ENCODE measurements at regions not wholly inside any gene's neighbourhood (a gene's known extent, or its start where the extent isn't known, plus 50 kb on each side); places are given as distances from the start of the nearest gene placed in this dataset.

GRCh38 chr10:33478675-33479125 lies 144.2 kb upstream of the NRP1 start:
- POLR2A ChIA-PET, result no interaction called here

GRCh38 chr10:33478089-33478674 lies 143.7 kb upstream of the NRP1 start:
- H3K36me3 ChIP-seq (replicated peaks in 1 of 2; ENCODE audit: control extremely low read depth in 1 of 2, control insufficient read depth in 1 of 2, extremely low read depth in 1 of 2, insufficient read depth in 2 of 2, low read length in 1 of 2), result no peaks in the 10 kb centered on the region
- H3K4me1 ChIP-seq (ENCODE audit: control insufficient read depth in 2 of 2, insufficient read depth in 2 of 2, low read length in 2 of 2), result no peaks in the 10 kb centered on the region
- peaks cover 0 to 7% (median 0%) of the 10 kb centered on the region in 3 donors for H3K9me3 ChIP-seq (ENCODE audit: control extremely low read depth in 1 of 3, control insufficient read depth in 2 of 3, insufficient read depth in 1 of 3, low read length in 2 of 3)
- H4K20me1 ChIP-seq (ENCODE audit: control insufficient read depth, insufficient read depth, low read length, poor library complexity, severe bottlenecking), result no peaks in the 10 kb centered on the region
- Mint-ChIP-seq H3K4me1 (no peaks in the 10 kb centered on the region), H3K4me3 (no peak overlapping the region), H3K9me3 (ENCODE audit: insufficient read depth) (no peaks in the 10 kb centered on the region), H3K27me3 (no peaks in the 10 kb centered on the region), H3K27ac (no peak overlapping the region)
- H3K27me3 ChIP-seq (replicated peaks in 1 of 4; ENCODE audit: control extremely low read depth in 1 of 4, control insufficient read depth in 3 of 4, insufficient read depth in 4 of 4, low read length in 3 of 4), result no peaks in the 10 kb centered on the region
- no peak overlapping the region for H3K4me3 ChIP-seq (ENCODE audit: control extremely low read depth in 1 of 5, extremely low read depth in 1 of 5, insufficient read depth in 1 of 5, low read depth in 2 of 5, low read length in 4 of 5)
- WGBS (ENCODE audit: insufficient coverage), result no CpG with 5 or more reads among the region's 5 CpGs
- TF ChIP-seq CTCF (IDR thresholded peaks at IDR 0.05) (no peak), EZH2 (IDR thresholded peaks at IDR 0.05; ENCODE audit: borderline replicate concordance, insufficient read depth, low read depth, low read length, poor library complexity, severe bottlenecking) (no peak)
- intact Hi-C loops (cut with micrococcal nuclease), result no loop called here
- ATAC-seq (ENCODE audit: low read depth) (no peak), DNase-seq (no peak)
- H3K27ac ChIP-seq (ENCODE audit: low read length in 2 of 2), result no peak overlapping the region
- H2AFZ ChIP-seq (ENCODE audit: insufficient read depth, low read depth, low read length, poor library complexity, severe bottlenecking), result no peak overlapping the region
- no peak overlapping the region for H3K9ac ChIP-seq (ENCODE audit: low read length)
- H3K79me2 ChIP-seq (ENCODE audit: control insufficient read depth, insufficient read depth, low read length), result no peaks in the 10 kb centered on the region
- POLR2A ChIA-PET, result no interaction called here
- CTCF ChIA-PET, result no interaction called here
- no peak overlapping the region for H3K4me2 ChIP-seq (replicated peaks; ENCODE audit: low read depth, low read length, poor library complexity, severe bottlenecking)

More at GRCh38 chr10:33478675-33479125, 144.2 kb upstream of the NRP1 start:
- Histone ChIP-seq H3K4me1 (ENCODE audit: control insufficient read depth in 2 of 2, insufficient read depth in 2 of 2, low read length in 2 of 2) (no peaks in the 10 kb centered on the region), H3K36me3 (replicated peaks in 1 of 2; ENCODE audit: control extremely low read depth in 1 of 2, control insufficient read depth in 1 of 2, extremely low read depth in 1 of 2, insufficient read depth in 2 of 2, low read length in 1 of 2) (no peaks in the 10 kb centered on the region), H3K4me2 (replicated peaks; ENCODE audit: low read depth, low read length, poor library complexity, severe bottlenecking) (no peak overlapping the region), H3K27me3 (replicated peaks in 1 of 4; ENCODE audit: control extremely low read depth in 1 of 4, control insufficient read depth in 3 of 4, insufficient read depth in 4 of 4, low read length in 3 of 4) (no peaks in the 10 kb centered on the region), H2AFZ (ENCODE audit: insufficient read depth, low read depth, low read length, poor library complexity, severe bottlenecking) (no peak overlapping the region), H3K9me3 (ENCODE audit: control extremely low read depth in 1 of 3, control insufficient read depth in 2 of 3, insufficient read depth in 1 of 3, low read length in 2 of 3) (peaks cover 0 to 7% (median 0%) of the 10 kb centered on the region in 3 donors), H3K4me3 (ENCODE audit: control extremely low read depth in 1 of 5, extremely low read depth in 1 of 5, insufficient read depth in 1 of 5, low read depth in 2 of 5, low read length in 4 of 5) (no peak overlapping the region), H4K20me1 (ENCODE audit: control insufficient read depth, insufficient read depth, low read length, poor library complexity, severe bottlenecking) (no peaks in the 10 kb centered on the region), H3K9ac (ENCODE audit: low read length) (no peak overlapping the region), H3K79me2 (ENCODE audit: control insufficient read depth, insufficient read depth, low read length) (no peaks in the 10 kb centered on the region), H3K27ac (ENCODE audit: low read length in 2 of 2) (no peak overlapping the region)
- intact Hi-C loops (cut with micrococcal nuclease), result no loop called here
- Mint-ChIP-seq H3K27me3 (no peaks in the 10 kb centered on the region), H3K4me3 (no peak overlapping the region), H3K4me1 (no peaks in the 10 kb centered on the region), H3K27ac (no peak overlapping the region), H3K9me3 (ENCODE audit: insufficient read depth) (no peaks in the 10 kb centered on the region)
- TF ChIP-seq EZH2 (IDR thresholded peaks at IDR 0.05; ENCODE audit: borderline replicate concordance, insufficient read depth, low read depth, low read length, poor library complexity, severe bottlenecking) (no peak), CTCF (IDR thresholded peaks at IDR 0.05) (no peak)
- ATAC-seq (ENCODE audit: low read depth), result no peak
- no peak for DNase-seq
- CTCF ChIA-PET, result no interaction called here
- no CpG with 5 or more reads among the region's 5 CpGs for WGBS (ENCODE audit: insufficient coverage)

All from B cell (primary cell).